ENCODE measurements at regions not wholly inside any gene's neighbourhood (a gene's known extent, or its start where the extent isn't known, plus 50 kb on each side); places are given as distances from the start of the nearest gene placed in this dataset.

DNA sequence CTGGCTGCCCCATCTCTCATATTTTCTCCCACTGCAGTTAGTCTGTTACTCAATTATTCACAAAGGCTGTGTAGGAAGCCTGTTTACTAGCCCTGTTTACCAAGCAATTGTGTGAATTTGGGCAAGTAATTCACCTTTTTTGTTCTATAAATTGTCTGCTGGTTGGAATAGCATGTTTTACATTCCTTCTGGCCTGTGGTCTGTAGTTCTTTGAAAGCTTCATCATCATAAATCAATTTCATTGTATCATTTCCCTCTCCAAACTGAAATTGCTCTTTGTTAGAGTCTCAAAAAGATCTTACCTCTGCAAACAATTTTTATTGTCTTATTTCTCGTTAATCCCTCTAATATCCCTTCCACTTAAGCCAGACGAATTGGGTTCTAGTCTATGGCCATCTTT lies 1059.5 kb upstream of the ADGRL4 start:
- no peak for DNase-seq

DNA sequence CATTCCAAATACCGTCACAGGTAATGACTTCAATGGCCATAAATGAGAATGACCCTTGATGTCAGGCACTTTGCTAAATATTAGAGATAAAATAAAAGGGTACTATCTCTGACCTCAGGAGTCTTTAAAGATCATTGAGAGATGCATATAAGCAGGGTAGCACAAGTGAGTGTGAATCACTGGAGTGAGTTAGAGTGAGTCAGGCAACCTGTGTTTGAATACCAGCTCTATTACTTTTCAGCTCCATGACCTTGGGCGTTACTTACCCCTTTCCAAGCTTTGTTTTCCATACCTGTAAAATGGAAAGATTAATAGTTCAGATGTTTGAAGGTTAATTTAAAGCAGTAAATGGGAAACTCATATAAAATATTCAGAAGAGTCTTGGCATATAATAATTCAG lies 1058.0 kb upstream of the ADGRL4 start:
- no peak for DNase-seq

DNA sequence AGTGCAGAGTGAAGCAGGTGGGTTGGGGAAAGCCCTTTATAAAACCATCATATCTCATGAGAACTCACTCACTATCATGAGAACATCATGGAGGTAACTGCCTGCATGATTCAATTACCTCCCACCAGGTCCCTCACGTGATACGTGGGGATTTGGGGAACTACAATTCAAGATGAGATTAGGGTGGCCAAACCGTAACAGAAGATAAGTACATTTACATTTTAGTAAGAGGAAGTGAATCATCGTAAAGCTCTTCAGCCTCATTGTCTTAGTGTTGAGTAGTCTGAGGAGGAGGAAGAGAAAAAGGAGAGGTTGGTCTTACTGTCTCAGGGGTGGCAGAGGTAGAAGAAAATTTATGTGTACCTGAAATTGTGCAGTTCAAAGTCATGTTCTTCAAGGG lies 1053.4 kb upstream of the ADGRL4 start:
- DNase-seq = no peak

DNA sequence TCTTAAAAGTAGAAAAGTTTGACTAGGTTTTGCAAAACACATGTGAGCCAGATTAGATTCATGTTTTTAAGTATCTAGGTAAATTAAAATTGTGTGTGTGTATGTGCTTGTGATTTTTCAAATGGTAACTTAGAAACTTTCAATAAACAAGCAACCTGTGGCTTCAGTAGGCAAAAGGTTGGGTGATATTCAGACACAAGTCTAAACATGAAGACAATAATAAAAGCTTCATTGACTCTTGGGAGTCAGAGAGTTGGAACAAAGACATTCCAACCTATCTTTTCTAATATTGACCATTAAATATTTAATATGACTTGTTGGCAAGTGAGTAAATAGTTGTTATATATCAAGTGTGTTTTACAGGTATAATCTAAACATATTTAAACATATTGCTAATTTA lies 1049.6 kb upstream of the ADGRL4 start:
- DNase-seq = no peak

DNA sequence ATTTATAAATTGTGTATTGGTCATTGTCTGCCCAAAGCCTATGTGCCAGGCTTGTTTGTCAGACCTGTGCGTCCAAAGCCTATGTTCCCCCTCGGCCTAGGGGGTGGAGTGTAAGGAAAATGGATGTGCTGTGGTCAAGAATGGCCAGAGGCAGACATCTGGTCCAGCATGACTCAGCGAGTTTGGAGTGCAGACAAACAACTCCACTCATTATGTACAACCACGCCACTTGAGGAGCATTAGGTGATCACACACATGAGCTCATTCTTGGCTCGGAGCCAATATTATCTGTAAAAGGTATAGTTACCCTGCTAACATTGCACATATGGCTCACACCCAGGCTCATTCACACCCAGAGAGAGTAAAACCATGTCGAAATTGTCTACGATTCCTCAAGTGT lies 1047.6 kb upstream of the ADGRL4 start:
- no peak for DNase-seq

DNA sequence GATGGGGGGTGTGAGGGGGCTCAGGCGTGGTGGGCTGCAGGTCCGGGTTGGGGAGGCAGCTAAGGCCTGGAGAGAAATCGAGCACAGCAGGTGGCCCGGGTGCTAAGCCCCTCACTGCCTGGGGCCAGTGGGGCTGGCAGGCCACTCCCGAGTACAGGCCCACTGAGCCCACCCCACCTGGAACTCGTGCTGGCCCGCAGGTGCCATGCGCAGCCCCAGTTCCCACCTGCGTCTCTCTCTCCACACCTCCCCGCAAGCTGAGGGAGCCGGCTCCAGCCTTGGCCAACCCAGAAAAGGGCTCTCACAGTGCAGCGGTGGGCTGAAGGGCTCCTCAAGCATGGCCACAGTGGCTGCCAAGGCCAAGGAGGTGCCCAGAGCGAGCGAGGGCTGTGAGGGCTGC lies 1047.1 kb upstream of the ADGRL4 start:
- no peak for DNase-seq

DNA sequence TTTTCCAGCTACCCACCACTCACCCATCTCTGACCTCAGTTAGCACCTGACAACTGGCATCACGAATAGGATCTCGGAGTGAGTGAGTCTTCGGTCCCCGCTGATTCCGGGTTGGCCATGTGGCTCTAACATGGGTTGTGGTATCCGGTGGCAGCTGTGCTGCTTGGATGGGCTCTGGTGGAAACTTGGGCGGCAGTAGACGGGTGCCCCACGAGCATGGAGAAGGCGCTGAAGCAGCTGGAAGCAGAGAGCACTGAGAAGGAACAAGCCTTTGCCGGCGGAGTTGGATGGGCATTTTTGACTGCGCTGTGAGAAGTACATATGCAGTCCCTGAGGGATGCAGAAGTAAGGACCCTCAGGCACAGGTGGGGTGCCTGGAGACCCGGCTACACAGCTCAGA lies 1044.0 kb upstream of the ADGRL4 start:
- DNase-seq = no peak

DNA sequence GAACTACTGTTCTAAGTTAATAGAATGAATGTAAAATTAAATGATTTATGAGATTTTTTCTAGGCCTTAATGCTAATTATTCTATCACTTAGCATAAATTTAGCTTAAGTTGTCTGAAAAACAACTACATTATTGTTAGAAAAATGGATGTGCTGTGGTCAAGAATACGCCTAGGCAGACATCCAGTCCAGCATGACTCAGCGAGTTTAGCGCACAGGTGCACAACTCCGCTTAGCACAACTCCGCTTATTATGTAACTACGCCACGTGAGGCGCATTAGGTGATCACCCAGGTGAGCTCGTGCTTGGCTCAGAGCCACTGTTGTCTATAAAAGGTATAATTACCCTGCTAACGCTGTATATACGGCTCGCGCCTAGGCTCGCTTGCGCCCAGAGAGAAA lies 1043.6 kb upstream of the ADGRL4 start:
- DNase-seq = no peak

DNA sequence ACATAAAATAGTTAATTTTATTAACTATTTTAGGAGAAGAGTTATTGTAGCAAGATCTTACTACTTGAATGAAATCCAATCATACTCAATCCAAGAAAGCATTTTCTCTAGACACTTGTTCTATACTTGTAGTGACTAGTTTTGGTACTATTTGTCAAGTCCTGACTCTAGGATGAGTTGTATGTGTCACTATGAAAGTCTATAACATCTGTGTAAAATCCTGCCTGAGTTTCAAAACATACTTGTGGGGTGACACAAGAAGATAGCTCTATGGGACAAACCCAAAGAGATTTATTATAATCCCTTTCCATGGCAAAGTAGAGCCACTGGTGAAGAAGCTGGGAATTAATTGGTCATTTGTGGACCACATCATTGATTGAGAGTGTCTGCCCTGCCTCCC lies 1042.2 kb upstream of the ADGRL4 start:
- no peak for DNase-seq

DNA sequence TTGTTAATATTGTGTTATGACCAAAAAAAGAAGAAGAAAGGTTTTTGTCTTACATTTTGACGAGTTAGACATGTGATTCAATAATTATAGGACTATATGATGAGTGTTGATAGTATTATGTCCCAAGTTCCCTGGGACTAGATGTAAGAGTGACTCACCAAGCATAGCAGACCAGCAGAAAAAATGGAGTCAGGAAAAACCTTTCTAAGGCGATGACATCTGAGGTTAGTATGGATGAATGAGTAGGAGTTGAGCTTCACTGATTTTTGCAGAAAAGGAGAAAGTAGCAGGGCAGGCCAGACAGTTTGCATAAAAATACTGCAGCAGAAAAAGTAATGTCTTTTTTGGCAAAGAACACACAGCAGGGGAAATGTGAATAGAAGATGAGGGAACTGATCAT lies 1041.3 kb upstream of the ADGRL4 start:
- no peak for DNase-seq

DNA sequence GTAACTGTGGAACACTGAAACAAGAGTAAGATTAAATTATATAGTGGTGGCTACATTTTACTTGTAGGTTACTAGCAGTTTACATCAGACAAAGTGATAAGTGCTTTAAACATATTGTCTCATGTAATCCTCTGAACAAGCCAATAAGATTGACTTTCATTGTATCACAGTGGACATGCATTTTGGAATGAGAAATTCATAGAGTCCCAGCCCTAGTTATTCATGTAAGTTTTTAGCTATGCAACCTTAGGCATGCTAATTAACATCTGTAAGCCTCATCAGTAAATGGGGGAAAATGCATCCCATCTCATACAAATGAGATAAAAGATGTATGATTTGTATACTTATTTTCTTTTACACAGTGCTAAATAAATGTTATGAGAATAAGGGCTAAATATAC lies 1038.1 kb upstream of the ADGRL4 start:
- no peak for DNase-seq

DNA sequence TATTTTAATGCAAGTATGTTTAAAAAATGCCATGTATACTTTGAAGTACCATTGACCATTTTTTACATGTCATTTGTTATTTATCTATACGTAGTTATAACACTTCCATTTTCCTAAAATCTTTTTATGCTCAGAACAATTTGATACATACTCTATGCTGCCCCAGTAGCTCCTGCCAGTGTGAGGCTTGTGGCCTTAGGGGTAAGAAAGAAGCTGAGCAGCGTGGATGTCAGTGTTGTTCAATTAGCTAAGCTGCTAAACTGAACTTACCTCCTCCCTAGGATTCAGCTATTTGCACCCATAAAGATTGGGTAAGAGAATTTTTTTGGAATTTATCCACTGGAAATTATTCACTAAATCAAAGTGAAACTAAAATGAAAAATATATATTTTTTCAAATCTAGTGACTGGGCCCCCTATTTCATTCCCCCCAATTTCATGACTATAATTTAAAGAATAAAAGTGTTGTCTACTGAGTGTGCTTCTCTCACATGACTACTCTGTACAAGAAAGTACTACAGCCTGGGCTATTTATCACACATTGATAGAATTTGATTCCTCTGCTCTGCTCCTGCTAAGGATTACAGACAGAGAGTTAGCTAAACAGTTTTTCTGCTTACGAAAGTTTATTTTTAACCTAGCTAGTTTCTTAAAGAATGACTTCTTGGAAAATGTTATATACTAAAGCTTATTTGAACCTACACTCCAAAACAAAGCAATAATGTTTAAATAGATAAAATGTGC lies 1030.3 kb upstream of the ADGRL4 start:
- no peak for DNase-seq

DNA sequence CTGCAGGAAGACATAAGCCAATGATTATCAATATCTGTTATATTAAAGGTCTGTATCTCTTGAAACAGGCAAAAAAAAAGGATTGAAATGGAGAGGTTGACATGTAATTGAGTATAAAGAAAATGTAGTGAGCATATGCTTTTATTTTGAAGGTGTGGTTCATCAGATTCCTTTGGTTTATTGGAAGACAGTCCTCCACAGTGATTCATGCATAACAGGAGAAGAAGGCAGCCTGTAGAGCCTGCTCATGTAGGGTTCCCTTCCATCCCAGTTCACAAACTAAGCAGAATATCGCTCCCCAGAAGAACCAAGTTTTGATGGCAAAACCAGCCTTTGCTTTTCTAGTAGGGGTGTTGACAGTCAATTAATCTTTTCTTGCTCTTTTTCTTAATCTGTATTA lies 1016.8 kb upstream of the ADGRL4 start:
- DNase-seq = no peak

DNA sequence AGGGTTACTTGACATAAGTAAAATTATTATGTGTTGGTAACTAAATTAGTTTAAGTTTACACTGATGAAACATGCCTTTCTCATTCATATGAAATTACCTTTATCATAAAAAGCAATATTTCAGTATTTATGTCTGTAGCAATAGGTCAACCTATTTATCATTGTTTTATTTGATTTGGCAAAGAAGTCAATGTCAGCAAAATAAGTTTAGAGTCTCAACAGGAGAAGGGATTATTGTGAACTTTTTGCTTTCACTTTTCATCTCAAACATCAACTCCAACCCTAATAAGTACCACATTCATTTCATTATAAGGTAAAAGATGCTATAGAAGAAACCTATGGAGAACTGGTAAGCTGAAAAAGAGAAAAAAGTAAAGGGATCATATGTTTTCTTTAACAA lies 1015.4 kb upstream of the ADGRL4 start:
- no peak for DNase-seq

DNA sequence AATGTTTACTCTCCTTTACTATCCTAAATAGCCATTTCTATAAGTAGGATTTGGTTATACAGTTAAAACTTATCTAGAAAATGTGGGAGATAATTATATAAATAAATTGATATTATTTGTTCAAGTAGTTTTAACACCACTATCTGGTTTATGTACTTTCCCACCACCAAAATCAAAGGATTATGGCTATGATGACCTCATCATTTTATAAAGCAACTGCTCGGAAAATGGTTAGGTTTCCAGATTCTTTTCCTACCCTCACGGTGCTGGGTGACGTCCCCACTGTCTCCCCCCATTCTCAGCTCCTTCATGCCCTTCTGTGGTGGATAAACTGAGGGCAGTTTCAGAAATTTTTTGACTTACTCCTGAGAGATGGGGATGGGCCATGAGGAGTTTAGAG lies 1011.8 kb upstream of the ADGRL4 start:
- no peak for DNase-seq

DNA sequence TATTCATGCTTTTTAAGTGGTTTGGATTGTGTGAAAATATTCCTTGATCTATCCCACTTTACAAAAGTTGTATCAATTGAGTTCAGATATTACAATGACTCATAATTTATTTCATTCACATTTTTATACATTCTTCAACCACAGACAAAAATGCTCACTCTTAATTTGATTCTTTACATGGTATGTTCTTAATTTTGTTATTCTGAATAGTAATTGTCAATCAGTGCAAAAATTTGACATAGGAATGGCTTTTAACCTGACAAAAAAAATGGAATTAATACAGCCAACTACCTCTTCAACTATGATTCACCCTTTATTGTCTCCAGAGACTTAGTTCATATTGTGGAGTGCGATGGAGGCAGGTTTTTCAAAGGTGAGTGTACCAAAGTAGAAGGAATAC lies 1002.4 kb upstream of the ADGRL4 start:
- no peak for DNase-seq

DNA sequence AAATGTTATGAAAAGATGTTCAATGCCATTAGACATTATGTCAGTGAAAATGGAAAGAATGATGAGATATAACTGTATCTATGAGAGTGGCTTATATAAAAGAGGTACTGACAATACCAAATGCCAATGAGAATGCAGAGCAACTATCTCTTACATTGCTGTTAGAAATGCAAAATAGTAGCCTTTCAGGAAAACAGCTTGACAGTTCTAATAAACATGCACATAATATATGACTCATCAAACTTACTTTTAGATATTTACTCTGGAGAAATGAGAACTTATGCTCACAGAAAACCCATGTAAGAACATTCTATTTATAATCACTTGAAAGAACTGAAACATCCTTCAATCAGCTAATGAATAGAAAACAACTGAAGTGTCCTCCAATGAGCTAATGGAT lies 996.7 kb upstream of the ADGRL4 start:
- DNase-seq = no peak

DNA sequence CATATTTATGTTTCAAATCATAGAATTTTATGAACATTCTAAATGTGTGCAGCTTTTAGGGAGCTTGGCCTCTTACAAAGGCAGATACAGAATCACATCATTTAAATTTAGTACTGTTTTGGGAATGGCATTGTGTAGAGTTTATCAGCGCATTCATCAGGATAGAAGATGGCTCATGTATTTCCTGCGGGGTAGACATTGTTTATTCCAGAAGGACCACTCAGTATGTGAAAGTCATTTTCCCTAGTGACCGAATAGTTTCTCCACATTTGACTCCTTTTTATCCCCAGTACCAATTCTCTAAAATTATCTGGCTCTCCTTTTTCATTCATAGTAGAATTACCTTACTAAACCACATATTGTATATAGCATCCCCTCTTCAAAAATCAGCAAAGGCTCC lies 981.9 kb upstream of the ADGRL4 start:
- DNase-seq = no peak

DNA sequence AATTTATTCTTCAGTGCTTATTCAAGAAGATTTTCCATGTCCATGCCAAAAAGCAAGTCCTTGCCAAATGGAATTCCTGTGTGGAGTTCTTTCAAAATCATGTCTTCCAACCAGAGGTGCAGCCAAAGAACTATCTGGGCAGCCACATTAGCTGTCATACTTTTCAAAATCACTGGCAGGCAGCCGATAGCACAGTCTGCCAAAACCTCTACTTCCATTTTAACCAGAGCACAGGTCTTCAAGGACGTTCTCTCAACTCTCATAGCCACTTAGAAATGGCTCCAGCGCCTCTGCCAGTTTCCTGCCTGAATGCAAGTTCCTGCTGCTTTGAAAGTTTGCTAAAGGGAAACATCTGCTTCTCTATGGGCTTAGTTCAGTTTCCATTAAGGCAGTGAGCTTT lies 975.7 kb upstream of the ADGRL4 start:
- DNase-seq = peak; percentile 94

DNA sequence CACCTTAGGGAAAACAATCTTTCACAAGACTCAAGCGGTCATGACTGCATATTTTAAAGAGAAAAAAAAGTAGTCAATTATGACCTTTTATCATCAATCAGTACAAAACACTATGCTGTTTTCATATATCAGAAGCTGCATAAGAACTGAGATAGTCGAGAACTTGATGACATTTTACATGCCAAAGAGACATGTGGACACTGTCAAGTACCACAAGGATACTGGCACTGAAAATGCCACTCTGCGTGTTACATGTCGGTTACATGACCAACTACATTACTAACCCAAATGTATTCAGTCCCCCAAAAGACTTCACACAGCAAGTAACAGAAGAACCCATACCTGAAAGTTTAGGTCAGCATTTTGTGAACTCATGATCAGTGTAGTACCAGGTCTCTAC lies 975.0 kb upstream of the ADGRL4 start:
- no peak for DNase-seq

DNA sequence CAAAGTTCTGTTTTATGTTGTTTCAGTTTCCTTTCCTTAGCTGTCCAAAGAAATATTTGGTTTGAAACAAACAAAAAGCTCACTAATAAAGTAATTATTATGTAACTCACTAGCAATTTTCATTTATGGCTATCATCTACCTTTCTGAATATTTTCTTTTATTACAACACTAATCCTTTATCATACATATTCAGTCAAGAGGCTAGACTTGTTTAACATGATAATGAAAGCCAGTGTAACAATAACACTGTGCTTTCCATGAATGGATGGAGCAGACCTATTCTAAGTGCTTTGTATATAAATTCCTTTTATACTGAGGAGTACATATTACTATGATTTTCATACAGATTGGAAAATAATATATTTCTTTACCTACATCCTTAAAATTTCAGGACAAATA lies 972.8 kb upstream of the ADGRL4 start:
- DNase-seq = no peak

DNA sequence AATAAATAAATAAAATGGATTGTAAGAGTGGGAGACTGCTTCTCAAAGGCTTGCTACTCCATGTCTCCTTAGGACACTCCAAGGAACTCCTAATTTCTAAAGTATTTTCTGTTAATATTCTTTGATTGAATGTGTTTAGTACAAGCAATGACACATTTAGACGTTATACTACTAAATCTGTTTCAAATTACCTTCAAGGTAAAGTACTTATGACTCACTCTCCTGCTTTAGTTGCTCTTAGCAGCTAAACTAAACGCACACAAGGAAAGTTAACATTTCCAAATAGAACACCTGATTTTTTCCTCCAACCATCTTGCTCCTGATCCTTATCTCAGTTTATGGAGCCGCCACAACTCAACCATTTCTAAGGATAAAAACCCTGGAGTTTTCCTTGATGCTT lies 969.8 kb upstream of the ADGRL4 start:
- no peak for DNase-seq

DNA sequence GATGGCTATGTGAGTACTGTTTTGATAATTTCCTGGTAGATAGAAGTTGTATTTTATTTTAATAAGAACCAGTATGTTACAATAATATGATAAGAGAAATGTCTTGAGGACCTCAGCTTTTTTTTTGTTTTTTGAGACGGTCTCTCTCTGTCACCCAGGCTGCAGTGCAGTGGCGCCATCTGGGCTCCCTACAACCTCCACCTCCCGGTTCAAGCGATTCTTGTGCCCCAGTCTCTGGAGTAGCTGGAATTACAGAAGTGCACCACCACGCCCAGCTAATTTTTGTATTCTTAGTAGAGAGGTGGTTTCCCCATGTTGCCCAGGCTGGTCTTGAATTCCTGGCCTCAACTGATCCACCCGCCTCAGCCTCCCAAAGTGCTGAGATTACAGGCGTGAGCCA lies 968.1 kb upstream of the ADGRL4 start:
- DNase-seq = no peak

DNA sequence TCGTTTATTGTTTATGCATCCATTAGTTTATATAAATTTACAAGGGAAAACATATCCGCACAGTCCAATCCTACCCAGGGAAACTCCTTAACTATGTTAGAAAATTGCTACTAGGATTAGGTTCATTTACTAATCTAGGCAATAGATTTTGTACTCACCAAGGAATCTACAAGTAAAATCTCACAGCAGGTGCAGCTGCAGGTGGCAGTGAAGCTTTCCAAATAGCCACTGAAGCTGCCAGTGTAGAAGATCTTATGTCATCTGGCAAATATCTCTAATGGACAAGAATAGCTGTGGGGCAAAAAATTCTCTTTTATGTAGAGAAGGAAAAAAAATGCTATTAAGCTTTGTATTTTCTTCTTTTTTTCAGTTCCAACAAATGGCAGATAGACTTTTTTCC lies 963.4 kb upstream of the ADGRL4 start:
- DNase-seq = peak; percentile 28

DNA sequence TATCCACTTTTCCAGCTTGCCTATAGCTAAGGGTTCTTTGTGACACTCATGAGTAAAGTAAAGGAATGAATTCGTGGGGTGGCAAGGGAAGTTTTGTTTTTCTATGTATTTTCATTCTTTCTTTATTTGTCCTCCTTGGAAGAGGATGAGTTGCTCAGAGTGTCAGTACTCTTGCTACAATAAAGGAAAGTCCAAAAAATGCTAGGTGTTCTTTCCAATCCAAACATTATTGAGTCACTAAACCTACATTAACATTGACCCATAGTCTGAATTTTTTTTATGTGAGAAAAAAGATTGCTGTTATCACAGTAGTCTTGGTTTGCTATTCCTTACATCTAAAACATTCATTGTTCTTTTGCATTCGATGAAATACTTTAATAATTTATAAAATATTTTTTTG lies 959.9 kb upstream of the ADGRL4 start:
- DNase-seq = no peak

DNA sequence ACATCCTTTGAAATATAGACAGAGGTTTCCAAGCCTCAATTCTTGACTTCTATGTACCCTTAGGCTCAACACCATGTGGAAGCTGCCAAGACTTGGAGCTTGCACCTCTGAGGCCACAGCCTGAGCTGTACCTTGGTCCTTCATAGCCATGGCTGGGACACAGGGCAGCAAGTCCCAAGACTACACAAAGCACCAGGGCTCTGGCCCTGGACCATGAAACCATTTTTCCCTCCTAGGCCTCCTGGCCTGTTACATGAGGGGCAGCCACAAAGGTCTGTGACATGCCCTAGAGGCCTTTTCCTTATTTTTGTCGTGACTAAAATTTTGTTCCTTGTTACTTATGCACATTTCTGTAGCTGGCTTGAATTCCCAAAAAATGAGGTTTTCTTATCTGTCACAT lies 953.1 kb upstream of the ADGRL4 start:
- DNase-seq = no peak

Data from femur (tissue), 1 donor.